Stimulated activated CD8-positive, alpha-beta memory T cell treated with anti-CD3 and anti-CD28 coated beads, Interleukin-4, amount 100 ng/mL, for 48 hours (primary cell): ENCODE measurements at regions not wholly inside any gene's neighbourhood (a gene's known extent, or its start where the extent isn't known, plus 50 kb on each side); places are given as distances from the start of the nearest gene placed in this dataset.

ENCODE experiments used
- DNase-seq: peaks from one replicate; pipeline ENCODE4 v3.0.0-alpha.2; 2020

DNA sequence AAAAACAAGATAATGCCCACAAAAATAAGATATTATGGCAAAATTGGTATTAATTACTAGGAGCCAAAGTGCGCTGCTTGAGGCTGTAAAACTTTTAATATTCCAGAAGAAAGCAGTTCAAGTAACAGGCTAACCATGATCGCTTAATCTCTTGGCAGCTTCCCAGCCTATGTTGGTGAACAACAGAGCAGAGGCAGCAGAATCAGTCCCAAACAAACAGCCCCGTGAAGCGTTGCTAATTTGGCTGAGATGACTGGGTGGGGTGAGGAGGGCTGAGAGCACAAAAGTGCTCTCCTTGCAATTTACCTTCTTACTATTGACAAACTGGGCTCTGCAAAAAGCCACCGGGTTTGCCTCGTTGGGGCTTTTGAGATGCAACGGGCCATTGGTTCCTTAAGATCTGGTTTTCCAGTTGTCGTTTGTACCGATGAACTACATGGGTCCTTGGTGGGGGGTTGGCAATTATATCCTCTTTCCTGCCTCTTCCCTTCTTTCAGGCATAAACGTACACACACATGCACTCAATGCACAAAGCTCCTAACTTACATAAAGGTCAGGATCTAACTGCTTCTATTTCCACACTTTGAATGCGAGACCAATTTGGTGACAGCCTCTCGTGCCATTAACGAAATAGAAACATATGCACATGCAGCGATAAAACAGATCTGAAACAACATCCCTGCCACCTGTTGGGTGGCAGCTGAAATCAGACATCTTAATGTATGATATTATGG is 407.6 kb upstream of the CADM1 start:
- no peak for DNase-seq

DNA sequence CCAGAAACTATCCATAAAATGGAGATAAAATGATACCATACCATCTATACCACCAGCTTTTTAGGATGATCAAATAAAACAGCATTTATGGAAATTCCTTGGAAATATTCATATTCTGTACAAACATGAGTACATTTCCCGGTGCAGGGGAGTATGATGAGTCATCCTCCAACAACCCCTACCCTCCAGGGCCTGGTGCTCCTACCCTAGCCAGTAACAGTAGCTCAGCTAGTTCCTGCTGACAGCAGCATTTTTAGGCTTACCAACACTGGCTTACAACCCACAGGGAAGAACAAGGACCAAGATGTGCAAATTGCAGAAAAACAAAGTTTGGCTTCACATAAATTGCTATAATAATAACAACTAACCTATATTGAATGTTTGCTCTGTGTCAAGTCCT is 406.2 kb upstream of the CADM1 start:
- no peak for DNase-seq

DNA sequence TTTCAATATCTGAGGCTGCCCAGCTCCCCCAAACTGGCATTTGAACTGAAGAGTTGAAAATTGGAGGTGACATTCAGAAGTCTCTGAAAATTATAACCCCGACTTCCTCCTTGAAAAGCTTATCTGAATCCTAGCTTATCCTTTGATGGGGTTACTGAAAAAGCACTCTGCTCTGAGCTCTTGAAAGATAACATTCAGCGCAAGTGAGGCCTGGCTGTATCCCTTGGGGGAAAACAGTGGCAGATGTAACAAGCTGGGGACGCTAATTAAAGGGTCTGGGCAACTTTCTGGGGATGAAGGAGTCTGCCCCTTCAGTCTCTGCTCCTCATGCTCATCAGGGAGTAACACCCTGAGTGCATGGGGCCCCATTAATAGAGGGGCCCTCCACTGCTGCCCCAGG is 402.0 kb upstream of the CADM1 start:
- no peak for DNase-seq

DNA sequence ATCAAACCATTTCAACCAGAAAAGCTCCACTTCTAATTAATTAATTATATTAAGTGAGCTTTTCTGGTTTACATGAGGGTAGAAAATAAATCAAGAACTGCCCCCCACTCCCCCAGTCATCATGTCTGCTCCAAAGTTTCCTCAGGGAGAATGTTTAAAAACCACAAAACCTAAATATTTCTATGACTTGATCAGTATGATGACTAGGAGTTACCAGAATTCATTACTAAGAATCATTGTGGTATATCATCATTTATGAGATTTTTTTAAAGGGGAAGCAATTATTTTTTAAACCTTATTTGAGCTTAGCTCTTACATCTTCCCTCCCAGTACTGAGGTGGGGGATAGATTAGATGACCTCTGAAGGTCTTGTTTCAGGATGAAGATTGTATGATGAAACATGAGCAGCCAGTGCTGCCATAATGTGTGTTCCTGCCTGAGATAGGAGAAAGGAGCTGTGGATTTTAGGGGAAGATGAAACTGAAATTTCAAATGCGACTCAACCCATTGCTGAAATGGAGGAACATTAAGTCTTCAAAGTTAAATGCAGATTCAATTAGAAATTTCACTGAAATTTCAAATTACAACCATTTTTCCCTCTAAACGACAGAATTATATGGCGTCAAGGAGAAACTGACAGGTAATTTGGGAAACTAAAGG is 401.3 kb upstream of the CADM1 start:
- no peak for DNase-seq

DNA sequence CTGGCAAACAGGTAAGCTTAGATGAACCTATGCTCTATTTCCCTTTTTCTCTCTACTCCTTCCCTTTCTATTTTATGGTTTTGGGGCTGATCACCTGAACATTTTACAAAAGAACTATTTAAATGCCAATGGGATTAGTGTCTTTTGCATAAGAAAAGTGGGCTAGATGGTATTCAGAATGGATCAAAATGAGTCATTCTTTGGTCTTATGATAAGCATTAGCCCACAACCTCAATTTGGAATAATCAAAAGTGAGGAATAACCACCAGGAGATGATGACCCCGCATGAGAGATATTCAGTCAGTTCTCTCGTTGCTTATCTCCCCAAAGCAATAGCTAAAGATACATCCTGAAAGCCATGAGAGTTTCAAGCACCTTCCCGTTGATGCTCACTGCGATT is 399.0 kb upstream of the CADM1 start:
- no peak for DNase-seq

DNA sequence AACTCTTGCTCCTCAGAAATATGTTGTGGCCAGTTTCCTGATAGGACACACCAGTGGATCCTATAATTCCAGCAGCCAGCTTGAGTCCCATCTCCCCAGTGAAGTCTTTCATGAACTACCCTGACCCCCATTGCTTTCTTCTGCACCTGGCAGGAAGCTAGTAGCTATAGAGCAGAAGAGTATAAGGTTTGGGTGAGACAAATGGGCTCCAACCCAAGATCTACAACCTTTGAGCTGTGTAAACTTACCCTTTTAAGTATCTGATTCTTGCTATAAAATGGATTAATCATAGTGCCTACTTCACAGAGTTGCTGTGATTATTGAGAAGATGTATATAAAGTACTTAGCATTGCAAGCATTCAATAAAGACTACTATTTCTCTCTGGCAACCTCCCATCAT is 396.9 kb upstream of the CADM1 start:
- DNase-seq, result no peak

DNA sequence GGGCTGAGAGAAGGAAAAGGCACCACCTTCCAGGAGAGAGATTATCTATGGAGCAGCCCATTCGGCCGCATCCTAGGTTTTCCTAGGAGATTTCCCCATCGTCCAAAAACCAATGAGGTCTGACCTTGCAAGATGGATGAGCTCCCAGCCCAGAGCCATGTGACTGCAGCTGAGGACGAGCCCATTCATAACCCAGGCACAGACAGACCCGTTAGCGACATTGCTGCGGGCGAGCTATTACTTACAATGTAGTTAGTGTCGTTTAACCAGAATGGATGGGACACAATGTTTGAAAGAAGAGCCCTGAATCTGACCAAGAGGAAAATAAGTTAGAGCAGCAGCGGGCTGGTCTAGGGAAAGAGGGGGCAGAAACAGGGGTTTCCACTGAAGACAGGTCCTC is 395.9 kb upstream of the CADM1 start:
- DNase-seq, result no peak

DNA sequence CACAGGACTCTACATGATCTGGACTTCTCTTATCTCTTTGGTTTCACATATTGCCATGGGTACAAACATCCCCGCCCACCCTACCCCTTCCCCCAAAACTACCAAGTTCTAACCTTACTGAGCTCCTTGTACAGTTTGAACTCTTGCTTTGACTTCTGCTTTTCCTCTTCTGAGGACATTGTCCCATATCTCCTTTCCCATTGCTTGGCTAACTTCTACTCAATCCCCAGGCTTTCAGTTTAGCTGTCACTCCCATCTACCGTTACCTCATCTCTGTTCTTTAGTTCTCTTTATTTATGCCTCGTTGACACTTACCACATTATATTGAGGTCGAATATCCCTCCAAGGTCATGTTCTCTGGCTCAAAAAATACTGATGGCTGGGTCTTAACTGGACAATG is 393.5 kb upstream of the CADM1 start:
- DNase-seq, result no peak

DNA sequence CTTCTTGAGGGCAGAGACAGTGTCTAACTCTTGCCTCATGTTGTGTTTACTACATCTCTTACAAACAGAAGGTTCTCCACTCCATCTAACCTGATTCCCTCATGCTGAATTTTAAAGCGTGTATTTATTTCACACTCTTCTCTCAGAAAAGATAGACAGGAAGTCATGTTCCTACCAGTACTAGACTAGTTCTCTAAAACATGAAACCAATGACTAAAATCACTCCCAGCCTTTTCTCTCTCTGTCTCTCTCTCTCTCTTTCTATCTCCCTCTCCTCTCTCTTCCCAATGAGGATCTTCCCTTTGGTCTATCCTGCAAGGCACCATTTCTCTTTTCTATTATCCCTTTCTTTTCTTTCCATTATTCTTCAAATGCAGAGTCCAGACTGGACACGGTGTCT is 391.9 kb upstream of the CADM1 start:
- DNase-seq, result no peak

DNA sequence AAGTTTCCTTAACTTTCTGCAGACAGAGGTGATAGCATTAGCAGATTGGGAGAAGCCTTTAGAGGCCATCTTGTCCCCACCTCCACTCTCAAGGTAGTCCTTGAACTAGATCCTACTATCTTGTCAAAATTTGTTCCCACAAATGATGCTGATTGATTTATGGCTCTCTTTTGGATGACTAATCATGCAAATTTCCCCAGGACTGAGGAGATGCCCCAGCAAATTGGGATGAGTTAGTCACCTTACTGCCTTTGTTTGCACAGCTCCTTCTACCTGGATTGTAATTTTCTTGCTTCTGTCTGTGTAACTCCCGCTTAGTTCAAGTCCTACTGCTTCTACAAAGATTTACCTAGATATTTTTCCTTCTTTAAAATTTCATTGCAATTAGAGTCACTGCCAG is 391.4 kb upstream of the CADM1 start:
- DNase-seq, result no peak

DNA sequence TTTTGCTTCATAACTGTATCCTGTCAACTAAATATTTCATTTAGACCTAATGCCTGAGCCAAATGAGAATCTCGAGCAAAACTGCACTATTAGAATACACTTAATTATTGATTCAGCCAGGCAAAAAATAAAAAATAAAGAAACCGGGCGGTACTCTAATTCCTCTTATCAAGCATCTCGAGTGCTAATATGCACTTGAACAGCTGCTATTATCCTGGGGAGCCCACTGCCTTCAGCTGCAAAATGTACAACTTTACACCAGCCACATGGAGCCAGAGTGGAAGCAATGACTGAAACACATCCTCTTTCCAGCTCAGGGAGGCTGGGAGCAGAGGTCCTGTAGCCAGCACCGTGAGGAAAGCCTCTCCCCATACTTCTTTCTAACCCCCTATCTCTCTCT is 390.0 kb upstream of the CADM1 start:
- no peak for DNase-seq

DNA sequence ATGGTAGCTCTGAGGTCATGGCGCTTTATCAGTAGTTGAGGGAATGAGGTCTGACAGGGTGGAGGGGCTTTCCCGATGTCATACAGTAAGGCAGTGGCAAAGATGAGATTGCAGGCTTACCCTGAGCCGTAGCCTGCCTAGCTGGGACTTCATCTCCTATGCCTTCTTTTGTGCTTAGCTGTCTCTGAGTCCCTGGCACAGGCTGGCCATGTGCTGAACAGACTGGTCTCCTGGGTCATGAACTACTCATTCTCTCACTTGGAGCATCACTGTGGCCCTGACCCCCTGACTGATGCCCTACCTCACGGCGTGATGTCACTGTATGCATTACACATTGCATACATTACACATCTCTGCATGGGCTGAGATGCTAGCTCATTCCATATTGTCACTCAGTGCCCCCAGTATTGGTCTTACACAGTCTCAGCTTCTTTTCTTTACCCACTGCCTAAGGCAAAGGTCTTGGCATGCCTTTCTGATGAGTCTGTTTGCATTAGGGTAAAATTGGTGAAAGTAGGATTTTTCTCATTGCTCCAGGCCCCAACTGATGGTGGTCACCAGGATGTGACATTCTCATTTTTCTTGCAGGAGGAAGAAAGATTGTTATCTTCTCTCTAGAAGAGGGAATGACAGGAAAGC is 389.4 kb upstream of the CADM1 start:
- no peak for DNase-seq

DNA sequence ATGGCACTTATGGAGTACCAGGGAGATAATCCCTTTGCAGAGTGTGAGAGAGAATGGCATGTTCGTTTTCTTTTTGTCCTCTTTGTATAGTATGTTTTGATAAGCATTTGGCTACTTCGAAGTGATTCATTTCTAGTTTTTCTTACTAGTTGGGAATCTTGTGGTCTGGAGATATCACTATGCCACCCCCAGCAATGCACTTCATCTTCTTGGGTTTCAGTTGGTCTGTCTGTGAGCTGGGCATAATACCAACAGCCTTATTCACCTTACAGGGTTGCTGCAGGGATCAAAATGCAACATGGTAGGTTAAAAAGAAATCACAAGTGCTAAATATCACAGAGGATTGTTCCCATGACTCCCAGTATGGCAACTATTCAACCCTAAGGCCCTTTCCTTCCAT is 387.8 kb upstream of the CADM1 start:
- no peak for DNase-seq

DNA sequence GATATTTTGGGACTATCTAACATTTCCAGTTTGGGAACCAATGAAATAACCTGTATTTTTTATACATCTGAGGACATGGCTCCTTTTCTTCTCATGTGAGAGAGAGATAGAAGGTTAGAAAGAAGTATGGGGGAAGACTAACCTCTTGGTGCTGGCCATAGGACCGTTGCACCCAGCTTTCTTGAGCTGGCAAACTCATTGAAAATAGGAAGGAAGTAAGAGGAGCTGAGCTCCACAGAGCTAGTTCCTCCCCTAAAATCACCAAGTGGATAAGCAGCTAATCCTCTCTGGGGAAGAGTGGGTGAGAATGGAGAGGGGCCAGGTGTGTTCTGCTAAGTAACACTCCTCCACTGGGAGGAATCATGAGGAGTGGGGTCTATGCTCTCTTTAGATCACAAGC is 387.4 kb upstream of the CADM1 start:
- no peak for DNase-seq

DNA sequence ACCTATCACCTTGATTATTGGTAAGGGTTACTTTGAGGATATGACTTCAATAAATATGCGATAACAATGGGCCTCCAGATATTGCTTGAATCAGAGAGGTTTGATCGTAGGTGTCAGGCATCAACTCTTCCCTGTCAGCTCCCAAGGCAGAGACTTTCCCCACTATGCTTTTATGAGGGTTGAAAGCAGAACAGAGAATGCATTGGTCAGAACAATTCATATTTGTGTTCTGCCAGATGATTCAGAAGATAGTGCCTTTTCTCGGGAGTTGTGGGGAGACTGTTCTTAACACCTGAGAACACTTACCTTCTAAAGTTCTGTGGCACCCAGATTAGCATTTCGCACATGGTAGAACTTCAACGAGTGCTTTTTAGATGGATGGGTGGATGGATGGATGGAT is 386.3 kb upstream of the CADM1 start:
- DNase-seq, result no peak

DNA sequence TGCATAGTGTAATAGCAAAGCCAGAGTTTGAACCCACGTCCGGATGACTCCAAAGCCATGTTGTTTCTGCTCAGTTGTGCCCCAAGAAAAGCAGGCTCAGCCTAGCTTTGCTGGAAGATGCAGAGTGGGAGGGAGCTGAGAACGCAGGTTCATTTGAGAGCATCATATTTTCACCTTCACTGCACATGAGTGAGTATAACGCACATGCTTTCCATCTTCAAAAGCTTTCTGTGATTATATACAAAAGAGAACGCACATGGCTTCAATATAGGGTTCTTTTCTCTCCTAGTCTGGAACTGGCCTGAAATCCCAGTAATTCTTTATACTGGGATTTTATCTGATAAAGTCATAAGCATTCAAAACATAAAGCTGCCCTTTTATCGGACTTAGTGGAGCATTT is 385.5 kb upstream of the CADM1 start:
- no peak for DNase-seq

DNA sequence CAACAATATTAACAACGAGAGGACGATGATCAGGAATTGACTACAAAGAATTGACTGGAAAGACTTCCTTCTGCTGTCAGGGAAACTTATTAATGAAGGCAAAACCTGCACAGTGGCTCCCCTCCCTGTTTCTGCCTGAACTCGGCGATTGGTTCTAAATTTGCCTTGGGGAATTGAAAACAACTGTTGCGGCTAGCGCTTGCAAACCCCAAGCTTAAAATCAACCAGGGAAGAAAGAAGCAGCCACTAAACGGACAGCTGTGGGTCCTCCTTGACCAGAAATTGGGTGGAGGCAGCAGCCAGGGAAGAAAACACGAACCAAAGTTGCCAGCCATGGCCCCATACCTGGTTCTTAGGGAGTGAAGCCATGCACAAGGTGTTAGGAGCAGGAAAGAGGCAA is 383.5 kb upstream of the CADM1 start:
- DNase-seq, result no peak

DNA sequence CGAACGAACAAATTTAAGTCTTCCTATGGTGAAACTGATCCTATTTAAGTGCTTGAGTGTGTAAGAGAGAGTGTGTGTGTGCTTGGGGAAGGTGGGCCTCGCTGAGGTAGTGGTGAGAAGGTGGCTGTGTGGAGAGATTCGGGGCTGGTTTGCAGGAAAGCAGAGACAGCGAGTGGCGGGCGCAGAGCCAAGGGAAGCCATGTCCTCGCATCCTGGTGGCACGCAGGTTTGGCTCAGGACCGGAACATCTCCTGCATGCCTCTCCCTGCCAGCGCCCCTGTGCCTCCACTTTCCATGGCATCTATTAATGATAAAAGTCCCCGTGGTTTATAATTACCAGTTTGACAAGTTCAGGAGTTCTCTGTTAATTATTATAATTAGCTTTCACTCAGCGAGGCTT is 383.1 kb upstream of the CADM1 start:
- DNase-seq, result no peak

DNA sequence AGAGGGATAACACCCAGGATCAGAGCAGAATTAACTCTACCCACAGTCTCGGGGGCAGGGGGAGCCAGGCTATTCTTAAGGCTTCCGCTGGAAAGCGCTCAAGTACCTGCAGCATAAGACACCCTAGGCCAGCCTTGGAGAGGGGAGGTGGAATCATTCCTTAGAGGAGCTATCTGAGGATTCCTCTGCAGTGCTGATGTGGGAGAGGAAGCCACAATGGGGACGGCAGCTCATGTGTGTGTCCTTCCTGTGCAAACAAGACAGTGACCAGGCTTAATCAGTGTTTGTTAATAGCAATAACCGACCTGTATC is 382.2 kb upstream of the CADM1 start:
- no peak for DNase-seq

DNA sequence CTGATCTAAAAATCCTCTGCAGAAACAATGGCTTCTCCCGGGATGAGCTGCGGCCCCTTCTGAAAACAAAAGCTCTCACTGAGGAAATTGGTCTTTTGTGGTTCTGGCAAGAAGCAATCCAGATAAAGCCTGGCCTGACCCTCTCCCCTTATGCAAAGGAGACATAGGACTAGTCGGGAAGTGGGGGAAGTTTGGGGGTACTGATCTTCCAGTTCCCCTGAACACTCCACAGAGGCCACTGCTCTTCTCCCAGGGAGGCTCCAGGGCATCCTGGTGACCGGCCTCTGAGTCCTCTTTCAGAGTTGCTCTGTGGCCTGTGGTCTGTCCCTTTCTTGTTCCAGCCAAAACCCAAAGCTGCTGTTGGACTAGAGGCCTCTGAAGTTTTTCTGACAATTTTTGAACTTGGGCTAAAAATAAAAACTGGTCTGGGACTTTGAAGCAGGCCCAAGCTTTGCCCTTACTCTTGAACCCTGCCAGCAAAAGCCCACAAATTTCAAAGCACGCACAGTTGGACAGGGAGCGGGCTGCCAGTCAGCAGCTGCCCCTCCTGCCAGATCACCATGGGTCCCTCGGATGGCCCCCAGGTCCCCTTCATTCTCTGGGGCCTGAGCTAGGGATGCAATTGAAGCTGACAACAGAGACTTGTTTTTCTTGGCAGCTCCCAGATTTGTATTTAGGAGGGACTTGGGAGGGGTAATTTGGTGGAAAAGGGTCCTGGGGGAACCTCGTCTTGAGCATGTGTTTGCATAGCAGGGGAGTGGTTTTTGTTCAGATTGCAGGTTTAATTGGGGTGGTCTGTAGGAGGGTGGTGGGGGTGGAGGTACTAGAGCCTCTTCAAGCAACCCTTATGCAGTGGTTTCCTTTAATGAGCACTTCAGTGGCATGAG is 381.6 kb upstream of the CADM1 start:
- no peak for DNase-seq

DNA sequence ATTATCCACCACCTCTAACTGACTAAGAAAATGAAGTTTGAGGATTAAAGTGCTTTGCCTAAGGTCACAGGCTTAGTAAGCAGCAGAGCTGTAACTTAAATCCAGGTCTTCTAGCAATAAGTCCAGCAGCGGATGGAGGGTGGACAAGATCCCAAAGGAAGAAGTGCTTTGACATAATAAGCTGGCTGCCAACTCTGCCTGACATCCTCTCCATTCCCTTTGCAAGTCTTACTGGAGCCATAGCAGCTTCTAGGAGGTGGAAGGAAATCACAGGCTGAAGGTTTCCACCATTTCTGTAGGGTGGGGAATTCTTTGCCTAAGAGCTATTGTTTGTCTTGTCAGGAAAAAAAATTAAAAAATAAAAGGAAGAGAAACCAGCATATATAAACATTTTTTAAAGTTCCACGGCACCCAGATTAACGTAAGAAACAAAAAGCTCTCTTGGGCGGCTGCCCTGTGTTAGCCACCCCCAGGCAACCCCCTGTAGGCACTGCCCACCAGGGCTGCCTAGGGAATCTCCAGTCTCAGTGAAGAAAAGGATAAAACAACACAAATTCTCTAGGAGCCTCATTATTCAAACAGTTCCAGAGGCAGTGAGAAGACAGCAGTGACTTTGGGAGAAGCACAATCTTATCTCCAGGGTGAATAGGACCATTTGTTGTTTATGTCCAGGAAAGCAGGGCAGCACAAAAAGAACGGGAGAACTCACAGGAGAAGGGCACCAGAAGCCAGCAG is 380.8 kb upstream of the CADM1 start:
- no peak for DNase-seq

DNA sequence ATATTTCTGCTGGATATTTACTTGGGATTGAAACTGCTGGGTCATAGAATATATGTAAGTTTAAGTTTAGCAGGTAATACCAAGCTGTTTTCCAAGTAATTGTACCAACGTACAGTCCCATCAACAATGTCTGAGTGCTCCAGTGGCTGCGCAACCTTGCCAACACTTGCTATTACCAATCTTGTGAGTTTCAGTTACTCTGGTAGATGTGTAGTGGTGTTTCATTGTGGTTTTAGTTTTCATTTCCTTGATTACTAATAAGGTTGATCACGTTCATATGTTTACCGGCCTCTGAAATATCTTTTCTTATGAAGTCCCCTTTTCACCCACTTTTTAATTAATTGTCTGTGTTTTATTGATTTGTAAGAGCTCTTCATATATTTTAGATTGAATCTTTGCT is 370.6 kb upstream of the CADM1 start:
- DNase-seq, result no peak

DNA sequence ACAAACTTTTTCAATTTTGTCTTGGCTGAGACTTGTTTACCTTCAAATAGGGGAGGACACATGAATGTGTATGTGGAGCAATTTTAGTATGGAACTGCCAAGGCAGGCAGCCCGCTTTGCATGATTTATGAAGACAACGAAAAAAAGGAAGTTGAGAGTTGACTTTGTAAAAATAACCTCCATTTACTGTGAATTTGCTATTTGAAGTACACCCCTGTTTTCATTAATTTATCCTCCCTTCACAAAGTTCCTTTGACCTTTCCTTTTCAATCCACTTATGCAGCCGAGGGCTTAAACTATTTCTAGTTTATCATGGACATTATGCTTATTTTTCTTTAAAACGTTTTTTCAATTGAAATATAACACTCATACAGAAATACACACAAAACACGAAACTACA is 369.6 kb upstream of the CADM1 start:
- no peak for DNase-seq
